Nephron (organoid): ENCODE measurements at regions not wholly inside any gene's neighbourhood (a gene's known extent, or its start where the extent isn't known, plus 50 kb on each side); places are given as distances from the start of the nearest gene placed in this dataset.

ENCODE experiments used
- H3K27ac Mint-ChIP-seq, 3 experiments: 2 replicates each; pipeline ENCODE4 v1.8.0; 2020; ENCODE audit warnings: mixed read lengths in 3 of 3, mild to moderate bottlenecking in 2 of 3, moderate library complexity in 1 of 3
- H3K27me3 Mint-ChIP-seq: 2 replicates; pipeline ENCODE4 v1.8.0; 2021; ENCODE audit warnings: low read depth, mild to moderate bottlenecking, moderate library complexity, mixed read lengths
- H3K36me3 Mint-ChIP-seq: 2 replicates; pipeline ENCODE4 v1.8.0; 2020; ENCODE audit warnings: low read depth, mixed read lengths
- H3K4me1 Mint-ChIP-seq: 2 replicates; pipeline ENCODE4 v1.8.0; 2020; ENCODE audit warnings: mixed read lengths
- H3K4me3 Mint-ChIP-seq, 3 experiments: 2 replicates each; pipeline ENCODE4 v1.8.0; 2020; ENCODE audit warnings: mild to moderate bottlenecking in 3 of 3, mixed read lengths in 3 of 3, moderate library complexity in 2 of 3
- H3K9me3 Mint-ChIP-seq: 2 replicates; pipeline ENCODE4 v1.8.0; 2020; ENCODE audit warnings: mixed read lengths
- TF ChIP-seq, protein P1 (sequence below), 3 experiments: fragments of 200-600 bp; sonication (generic); IDR thresholded peaks; one replicate each; pipeline ENCODE4 v1.5.0; 2021; ENCODE audit warnings: antibody characterized with exemption in 3 of 3; ENCODE audit not compliant: unreplicated experiment in 3 of 3

DNA sequence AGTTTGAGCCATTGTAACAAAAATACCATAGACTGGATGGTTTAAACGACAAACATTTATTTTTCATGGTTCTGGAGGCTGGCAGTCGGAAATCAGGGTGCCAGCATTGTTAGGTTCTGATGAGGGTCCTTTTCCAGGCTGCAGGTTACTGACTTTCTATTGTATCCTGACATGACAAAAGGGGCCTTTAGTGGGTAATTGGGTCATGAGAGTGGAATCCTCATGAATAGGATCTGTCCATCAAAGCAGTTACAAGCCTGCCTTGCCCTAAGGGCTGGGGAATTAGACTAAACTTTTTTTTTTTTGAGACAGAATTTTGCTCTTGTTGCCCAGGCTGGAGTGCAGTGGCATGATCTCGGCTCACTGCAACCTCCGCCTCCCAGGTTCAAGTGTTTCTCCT, 347.9 kb upstream of the TSHZ2 start:
- no peaks in the 10 kb centered on the region for H3K36me3 Mint-ChIP-seq
- TF ChIP-seq, protein P1, sequence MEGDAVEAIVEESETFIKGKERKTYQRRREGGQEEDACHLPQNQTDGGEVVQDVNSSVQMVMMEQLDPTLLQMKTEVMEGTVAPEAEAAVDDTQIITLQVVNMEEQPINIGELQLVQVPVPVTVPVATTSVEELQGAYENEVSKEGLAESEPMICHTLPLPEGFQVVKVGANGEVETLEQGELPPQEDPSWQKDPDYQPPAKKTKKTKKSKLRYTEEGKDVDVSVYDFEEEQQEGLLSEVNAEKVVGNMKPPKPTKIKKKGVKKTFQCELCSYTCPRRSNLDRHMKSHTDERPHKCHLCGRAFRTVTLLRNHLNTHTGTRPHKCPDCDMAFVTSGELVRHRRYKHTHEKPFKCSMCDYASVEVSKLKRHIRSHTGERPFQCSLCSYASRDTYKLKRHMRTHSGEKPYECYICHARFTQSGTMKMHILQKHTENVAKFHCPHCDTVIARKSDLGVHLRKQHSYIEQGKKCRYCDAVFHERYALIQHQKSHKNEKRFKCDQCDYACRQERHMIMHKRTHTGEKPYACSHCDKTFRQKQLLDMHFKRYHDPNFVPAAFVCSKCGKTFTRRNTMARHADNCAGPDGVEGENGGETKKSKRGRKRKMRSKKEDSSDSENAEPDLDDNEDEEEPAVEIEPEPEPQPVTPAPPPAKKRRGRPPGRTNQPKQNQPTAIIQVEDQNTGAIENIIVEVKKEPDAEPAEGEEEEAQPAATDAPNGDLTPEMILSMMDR (IDR thresholded peaks at IDR 0.05; ENCODE audit: unreplicated experiment in 3 of 3), result no peak
- no peak overlapping the region for H3K27ac Mint-ChIP-seq
- H3K9me3 Mint-ChIP-seq, result no peaks in the 10 kb centered on the region
- no peak overlapping the region for H3K4me3 Mint-ChIP-seq
- peaks cover 6% of the 10 kb centered on the region for H3K27me3 Mint-ChIP-seq
- no peaks in the 10 kb centered on the region for H3K4me1 Mint-ChIP-seq

DNA sequence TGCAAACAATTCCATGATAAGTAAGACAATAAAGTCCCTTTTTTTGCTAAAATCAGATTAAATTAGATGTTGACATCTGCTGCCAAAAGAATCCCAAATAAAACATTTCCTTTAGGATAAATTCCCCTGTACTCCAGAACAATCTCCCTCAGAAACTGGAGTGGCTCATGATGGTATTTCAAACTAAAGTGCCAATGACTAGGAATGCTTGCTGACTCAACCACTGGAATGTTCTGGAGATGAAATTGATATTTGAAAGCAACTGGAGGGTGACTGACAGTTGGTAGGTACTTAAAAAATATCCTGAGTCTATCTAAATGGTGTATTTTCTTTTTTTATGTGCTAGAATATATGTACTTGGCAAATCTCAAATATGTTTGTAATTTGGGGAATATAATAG, 350.1 kb upstream of the TSHZ2 start:
- Mint-ChIP-seq H3K4me3 (no peak overlapping the region), H3K4me1 (no peaks in the 10 kb centered on the region), H3K27me3 (peaks cover 6% of the 10 kb centered on the region), H3K36me3 (no peaks in the 10 kb centered on the region), H3K27ac (no peak overlapping the region), H3K9me3 (no peaks in the 10 kb centered on the region)
- TF ChIP-seq, protein P1 (IDR thresholded peaks at IDR 0.05; ENCODE audit: unreplicated experiment in 3 of 3), result no peak

DNA sequence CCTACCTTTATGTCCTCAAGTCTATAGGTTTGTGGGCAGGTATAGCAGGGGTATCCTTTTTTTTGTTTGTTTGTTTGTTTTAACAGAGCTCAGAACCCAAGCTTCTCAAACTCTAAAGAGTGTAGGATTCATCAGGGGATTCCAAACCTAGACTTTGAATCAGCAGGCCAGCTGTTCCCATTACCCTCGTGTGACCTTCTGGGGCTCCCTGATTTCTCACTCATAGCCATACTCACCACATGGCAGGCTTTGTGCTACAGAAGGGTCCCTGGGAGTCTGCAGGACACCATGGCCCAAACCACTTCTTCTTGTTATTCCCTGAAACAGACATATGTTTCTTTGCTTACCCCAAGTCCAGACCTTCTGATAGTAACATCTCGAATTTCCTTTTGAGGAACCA, 350.8 kb upstream of the TSHZ2 start:
- Mint-ChIP-seq H3K27me3 (peaks cover 6% of the 10 kb centered on the region), H3K27ac (no peak overlapping the region), H3K36me3 (no peaks in the 10 kb centered on the region), H3K9me3 (no peaks in the 10 kb centered on the region), H3K4me1 (no peaks in the 10 kb centered on the region), H3K4me3 (no peak overlapping the region)
- TF ChIP-seq, protein P1 (IDR thresholded peaks at IDR 0.05; ENCODE audit: unreplicated experiment in 3 of 3), result no peak

DNA sequence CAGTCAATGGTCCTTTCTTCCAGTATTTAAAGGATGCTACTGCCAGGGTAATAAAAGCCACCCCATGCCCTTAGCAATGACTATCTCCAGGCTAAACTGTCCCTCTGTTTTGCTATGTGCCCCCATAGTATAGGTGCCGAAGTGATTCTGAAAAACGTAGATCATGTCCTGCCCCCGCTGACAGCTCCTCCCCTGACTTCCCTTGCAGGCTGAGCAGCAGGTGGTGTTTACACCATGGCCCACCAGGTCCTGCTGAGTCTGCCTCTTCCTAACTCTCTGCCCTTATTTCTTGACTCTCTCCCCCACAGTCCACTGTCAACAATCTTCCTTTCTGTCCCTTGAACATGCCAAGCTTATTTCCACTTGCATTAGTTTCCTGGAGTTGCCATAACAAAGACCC, 352.5 kb upstream of the TSHZ2 start:
- Mint-ChIP-seq H3K4me1 (no peaks in the 10 kb centered on the region), H3K4me3 (no peak overlapping the region), H3K9me3 (no peaks in the 10 kb centered on the region), H3K36me3 (no peaks in the 10 kb centered on the region), H3K27ac (no peak overlapping the region), H3K27me3 (peaks cover 6% of the 10 kb centered on the region)
- TF ChIP-seq, protein P1 (IDR thresholded peaks at IDR 0.05; ENCODE audit: unreplicated experiment in 3 of 3), result no peak

DNA sequence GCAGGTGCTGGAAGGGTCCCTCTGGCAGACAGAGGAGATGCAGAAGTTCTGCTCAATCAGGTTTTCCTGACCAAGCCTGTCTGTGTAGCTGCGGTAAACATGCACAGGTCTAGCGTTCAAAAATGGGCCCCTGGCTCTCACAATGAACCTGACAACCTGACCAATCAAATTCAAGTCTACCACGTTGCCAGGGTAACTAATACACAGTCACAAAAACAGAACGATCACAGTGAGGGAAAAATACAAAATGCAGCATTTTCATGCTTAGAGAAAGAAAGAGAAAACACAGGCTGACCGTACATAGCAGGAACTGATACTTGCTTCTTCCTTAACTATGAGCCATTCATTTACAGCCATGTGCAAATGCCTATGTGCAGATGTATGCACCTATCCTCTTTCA, 353.1 kb upstream of the TSHZ2 start:
- Mint-ChIP-seq H3K27me3 (peaks cover 6% of the 10 kb centered on the region), H3K4me1 (no peaks in the 10 kb centered on the region), H3K4me3 (no peak overlapping the region), H3K36me3 (no peaks in the 10 kb centered on the region), H3K9me3 (no peaks in the 10 kb centered on the region), H3K27ac (no peak overlapping the region)
- TF ChIP-seq, protein P1 (IDR thresholded peaks at IDR 0.05; ENCODE audit: unreplicated experiment in 3 of 3), result no peak

DNA sequence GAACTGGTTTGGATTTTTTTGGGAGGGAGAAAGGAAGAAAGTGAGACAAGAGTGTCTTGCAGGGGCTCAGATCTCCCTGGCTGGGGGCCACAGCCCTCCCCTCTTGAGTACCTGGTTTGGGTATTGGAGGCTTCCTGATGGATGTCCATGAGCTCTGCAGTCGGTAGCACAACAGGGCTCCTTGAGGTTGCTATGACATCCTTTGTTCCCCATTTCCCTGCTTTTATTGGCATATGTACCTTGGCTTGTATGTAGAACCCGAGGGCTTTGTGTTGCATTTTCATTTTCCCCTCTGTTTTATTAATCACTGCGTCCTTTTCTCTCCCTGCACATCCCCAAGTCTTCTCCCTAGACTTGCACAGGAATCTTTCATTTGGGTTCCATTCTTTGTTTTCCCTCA, 355.5 kb upstream of the TSHZ2 start:
- Mint-ChIP-seq H3K36me3 (no peaks in the 10 kb centered on the region), H3K9me3 (peaks cover 4% of the 10 kb centered on the region), H3K4me3 (no peak overlapping the region), H3K27me3 (peaks cover 11% of the 10 kb centered on the region), H3K4me1 (no peaks in the 10 kb centered on the region), H3K27ac (no peak overlapping the region)
- TF ChIP-seq, protein P1 (IDR thresholded peaks at IDR 0.05; ENCODE audit: unreplicated experiment in 3 of 3), result no peak
